Upper lobe of left lung (tissue), 6 donors: ENCODE measurements at regions not wholly inside any gene's neighbourhood (a gene's known extent, or its start where the extent isn't known, plus 50 kb on each side); places are given as distances from the start of the nearest gene placed in this dataset.

ENCODE experiments used
- ATAC-seq, 2 donors: fragments of 200-7000 bp; cut with Tn5 transposase; one replicate each; pipeline ENCODE4 v1.9.1; 2022; ENCODE audit warnings: mild to moderate bottlenecking in 2 of 2, moderate library complexity in 2 of 2; ENCODE audit not compliant: low FRiP score in 2 of 2
- DNase-seq, 2 donors: peaks; one replicate each; pipeline ENCODE4 v3.0.0-alpha.2; 2019 to 2020
- H3K27ac ChIP-seq, 4 donors: fragments of 200-600 bp; sonication (generic); one replicate each; pipeline ENCODE4 v1.5.1; 2016 to 2019
- H3K27me3 ChIP-seq, 4 donors: fragments of 200-600 bp; sonication (generic); one replicate each; pipeline ENCODE4 v1.5.1; 2017 to 2019
- H3K36me3 ChIP-seq, 4 donors: fragments of 200-600 bp; sonication (generic); one replicate each; pipeline ENCODE4 v1.5.1; 2016 to 2019
- H3K4me1 ChIP-seq, 4 donors: fragments of 200-600 bp; sonication (generic); one replicate each; pipeline ENCODE4 v1.5.1; 2018 to 2019
- H3K4me3 ChIP-seq, 4 donors: fragments of 200-600 bp; sonication (generic); one replicate each; pipeline ENCODE4 v1.5.1; 2017 to 2019; ENCODE audit warnings: mild to moderate bottlenecking in 2 of 4, moderate library complexity in 1 of 4
- H3K9me3 ChIP-seq, 4 donors: fragments of 200-600 bp; sonication (generic); one replicate each; pipeline ENCODE4 v1.5.1; 2018 to 2019
- CTCF ChIP-seq, 6 experiments: fragments of 450-650 bp in 4 of 6; fragments of 200-600 bp in 2 of 6; sonication (generic) in 2 of 6; IDR thresholded peaks; one replicate each; pipeline ENCODE4 v1.5.1; 2016 to 2019; ENCODE audit warnings: antibody characterized with exemption in 6 of 6
- EP300 ChIP-seq, 4 donors: sonication (generic); formaldehyde crosslinking; IDR thresholded peaks; one replicate each; pipeline ENCODE4 v1.5.1; 2017; ENCODE audit warnings: antibody characterized with exemption in 4 of 4, control low read depth in 2 of 4
- POLR2A ChIP-seq, 4 donors: fragments of 450-650 bp; IDR thresholded peaks; one replicate each; pipeline ENCODE4 v1.5.1; 2016 to 2017; ENCODE audit warnings: antibody characterized with exemption in 4 of 4, mild to moderate bottlenecking in 2 of 4
- POLR2AphosphoS5 ChIP-seq, 2 donors: sonication (generic); formaldehyde crosslinking; IDR thresholded peaks; one replicate each; pipeline ENCODE4 v1.5.1; 2017; ENCODE audit warnings: antibody characterized with exemption in 2 of 2
- WGBS, 2 donors: methylation state at CpG; one replicate each; pipeline ENCODE4 v1.1.5; 2017 to 2018; 5-methylcytosine and 5-hydroxymethylcytosine counted together
- donor health status: DM: no; HTN: no; CAD: no; lungs with moderate emphysema.
- donor health status: DM: no; HTN: yes; CAD: no; lungs with severe emphysema.

- DNase-seq (no peak), ATAC-seq (no peak)
- H3K27me3 ChIP-seq: no peaks in the 10 kb centered on the region
- no peaks in the 10 kb centered on the region for H3K36me3 ChIP-seq
- no peak for TF ChIP-seq POLR2A (IDR thresholded peaks at IDR 0.05)
- no peak for TF ChIP-seq CTCF (IDR thresholded peaks at IDR 0.05)
- no peak for TF ChIP-seq POLR2AphosphoS5 (IDR thresholded peaks at IDR 0.05)
- no peak for TF ChIP-seq EP300 (IDR thresholded peaks at IDR 0.05)
- 79 to 94% methylated on average over 2 of the region's 2 CpGs for WGBS, 2 donors
- H3K4me3 ChIP-seq: no peak overlapping the region
- H3K27ac ChIP-seq: no peak overlapping the region
- no peaks in the 10 kb centered on the region for H3K4me1 ChIP-seq
- H3K9me3 ChIP-seq: no peaks in the 10 kb centered on the region
Observed at GRCh38 chr1:188877668-188878067, 1600.0 kb downstream of the BRINP3 start.

- H3K9me3 ChIP-seq: no peaks in the 10 kb centered on the region
- DNase-seq (no peak), ATAC-seq (no peak)
- no peak for TF ChIP-seq EP300 (IDR thresholded peaks at IDR 0.05)
- no peak for TF ChIP-seq POLR2AphosphoS5 (IDR thresholded peaks at IDR 0.05)
- no peak for TF ChIP-seq POLR2A (IDR thresholded peaks at IDR 0.05)
- no peak for TF ChIP-seq CTCF (IDR thresholded peaks at IDR 0.05)
- no peak overlapping the region for H3K4me3 ChIP-seq
- H3K4me1 ChIP-seq: no peaks in the 10 kb centered on the region
- 57 to 64% methylated on average over 3 of the region's 3 CpGs for WGBS, 2 donors
- H3K27ac ChIP-seq: no peak overlapping the region
- no peaks in the 10 kb centered on the region for H3K36me3 ChIP-seq
- no peaks in the 10 kb centered on the region for H3K27me3 ChIP-seq
Observed at GRCh38 chr1:188888386-188888785, 1589.3 kb downstream of the BRINP3 start.

- TF ChIP-seq POLR2A (IDR thresholded peaks at IDR 0.05): no peak
- no peak for TF ChIP-seq EP300 (IDR thresholded peaks at IDR 0.05)
- no peak for TF ChIP-seq POLR2AphosphoS5 (IDR thresholded peaks at IDR 0.05)
- TF ChIP-seq CTCF (IDR thresholded peaks at IDR 0.05): no peak
- no peaks in the 10 kb centered on the region for H3K4me1 ChIP-seq
- no peaks in the 10 kb centered on the region for H3K9me3 ChIP-seq
- no peak for ATAC-seq
- no peaks in the 10 kb centered on the region for H3K36me3 ChIP-seq
- DNase-seq: no peak
- H3K4me3 ChIP-seq: no peak overlapping the region
- WGBS, 2 donors: 86 to 93% methylated on average over 7 of the region's 7 CpGs
- no peak overlapping the region for H3K27ac ChIP-seq
- no peaks in the 10 kb centered on the region for H3K27me3 ChIP-seq
Observed at GRCh38 chr1:188889166-188889565, 1588.5 kb downstream of the BRINP3 start.

GRCh38 chr1:188891958-188892357, 1585.7 kb downstream of the BRINP3 start:
- DNase-seq: no peak
- Histone ChIP-seq H3K4me1 (no peaks in the 10 kb centered on the region), H3K36me3 (no peaks in the 10 kb centered on the region), H3K4me3 (no peak overlapping the region), H3K27ac (no peak overlapping the region), H3K27me3 (no peaks in the 10 kb centered on the region), H3K9me3 (no peaks in the 10 kb centered on the region)
- 91 to 93% methylated on average over 4 of the region's 4 CpGs for WGBS, 2 donors
- no peak for TF ChIP-seq POLR2A (IDR thresholded peaks at IDR 0.05)
- no peak for TF ChIP-seq EP300 (IDR thresholded peaks at IDR 0.05)
- no peak for TF ChIP-seq CTCF (IDR thresholded peaks at IDR 0.05)
- TF ChIP-seq POLR2AphosphoS5 (IDR thresholded peaks at IDR 0.05): no peak
- no peak for ATAC-seq

- Histone ChIP-seq H3K27ac (no peak overlapping the region), H3K4me1 (no peaks in the 10 kb centered on the region), H3K4me3 (no peak overlapping the region), H3K27me3 (no peaks in the 10 kb centered on the region), H3K9me3 (no peaks in the 10 kb centered on the region), H3K36me3 (no peaks in the 10 kb centered on the region)
- no peak for DNase-seq
- TF ChIP-seq CTCF (IDR thresholded peaks at IDR 0.05): no peak
- no peak for TF ChIP-seq EP300 (IDR thresholded peaks at IDR 0.05)
- TF ChIP-seq POLR2A (IDR thresholded peaks at IDR 0.05): no peak
- no peak for TF ChIP-seq POLR2AphosphoS5 (IDR thresholded peaks at IDR 0.05)
- 65 to 75% methylated on average over 3 of the region's 3 CpGs for WGBS, 2 donors
- no peak for ATAC-seq
Observed at GRCh38 chr1:188895611-188896010, 1582.1 kb downstream of the BRINP3 start.
